Neural crest cell (in vitro differentiated cells): ENCODE measurements at regions not wholly inside any gene's neighbourhood (a gene's known extent, or its start where the extent isn't known, plus 50 kb on each side); places are given as distances from the start of the nearest gene placed in this dataset.
"Not testable (repeated sequence)": the region's sequence is repeated elsewhere in the genome, so short reads cannot be mapped to it uniquely, and the experiment has no call there.

ENCODE experiments used
- DNase-seq: peaks from one replicate; pipeline ENCODE4 v3.0.0; 2021; ENCODE audit warnings: low read depth, mixed read lengths, low spot score
- H3K27ac Mint-ChIP-seq: one replicate; pipeline ENCODE4 v1.8.0; 2021; ENCODE audit warnings: mild to moderate bottlenecking, mixed read lengths; ENCODE audit not compliant: unreplicated experiment
- H3K27me3 Mint-ChIP-seq: 2 replicates; pipeline ENCODE4 v1.8.0; 2021; ENCODE audit warnings: low read depth, mild to moderate bottlenecking, mixed read lengths
- H3K36me3 Mint-ChIP-seq: 2 replicates; pipeline ENCODE4 v1.8.0; 2021; ENCODE audit warnings: low read depth, mild to moderate bottlenecking, mixed read lengths
- H3K4me1 Mint-ChIP-seq: 2 replicates; pipeline ENCODE4 v1.8.0; 2021; ENCODE audit warnings: mixed read lengths
- H3K4me3 Mint-ChIP-seq: one replicate; pipeline ENCODE4 v1.8.0; 2021; ENCODE audit warnings: mild to moderate bottlenecking, mixed read lengths
- H3K9me3 Mint-ChIP-seq: 2 replicates; pipeline ENCODE4 v1.8.0; 2021; ENCODE audit warnings: mixed read lengths
- CTCF ChIP-seq: fragments of 200-600 bp; sonication (generic); conservative IDR thresholded peaks from 2 replicates; pipeline ENCODE4 v1.5.0; 2021; ENCODE audit warnings: antibody characterized with exemption, mild to moderate bottlenecking

GRCh38 chr4:32917586-32917985 lies 2197.4 kb downstream of the PCDH7 start:
- peaks cover 3% of the 10 kb centered on the region for H3K9me3 Mint-ChIP-seq
- no peak for TF ChIP-seq CTCF
- no peaks in the 10 kb centered on the region for H3K27me3 Mint-ChIP-seq
- no peak overlapping the region for H3K4me3 Mint-ChIP-seq
- no peak overlapping the region for H3K27ac Mint-ChIP-seq
- DNase-seq: no peak
- H3K4me1 Mint-ChIP-seq: no peaks in the 10 kb centered on the region
- H3K36me3 Mint-ChIP-seq: peaks cover 3% of the 10 kb centered on the region

- TF ChIP-seq CTCF: no peak
These were observed 2209.9 kb downstream of the PCDH7 start for GRCh38 chr4:32929796-32930699.

GRCh38 chr4:32930700-32931099 lies 2210.5 kb downstream of the PCDH7 start:
- H3K4me3 Mint-ChIP-seq: no peak overlapping the region
- TF ChIP-seq CTCF: no peak
- H3K36me3 Mint-ChIP-seq: no peaks in the 10 kb centered on the region
- H3K4me1 Mint-ChIP-seq: no peaks in the 10 kb centered on the region
- H3K27me3 Mint-ChIP-seq: no peaks in the 10 kb centered on the region
- DNase-seq: no peak
- no peak overlapping the region for H3K27ac Mint-ChIP-seq
- peaks cover 4% of the 10 kb centered on the region for H3K9me3 Mint-ChIP-seq

More at GRCh38 chr4:32929796-32930699, 2209.9 kb downstream of the PCDH7 start:
- H3K27me3 Mint-ChIP-seq: no peaks in the 10 kb centered on the region
- no peak overlapping the region for H3K4me3 Mint-ChIP-seq
- no peaks in the 10 kb centered on the region for H3K4me1 Mint-ChIP-seq
- peaks cover 5% of the 10 kb centered on the region for H3K9me3 Mint-ChIP-seq
- no peak overlapping the region for H3K27ac Mint-ChIP-seq
- H3K36me3 Mint-ChIP-seq: no peaks in the 10 kb centered on the region
- DNase-seq: no peak

GRCh38 chr4:32931475-32931874 lies 2211.3 kb downstream of the PCDH7 start:
- H3K4me1 Mint-ChIP-seq: no peaks in the 10 kb centered on the region

GRCh38 chr4:32932156-32932555 lies 2212.0 kb downstream of the PCDH7 start:
- Mint-ChIP-seq H3K4me1 (no peaks in the 10 kb centered on the region), H3K27me3 (no peaks in the 10 kb centered on the region), H3K9me3 (no peaks in the 10 kb centered on the region), H3K27ac (no peak overlapping the region), H3K36me3 (no peaks in the 10 kb centered on the region), H3K4me3 (no peak overlapping the region)
- TF ChIP-seq CTCF: no peak
- no peak for DNase-seq

More at GRCh38 chr4:32931475-32931874, 2211.3 kb downstream of the PCDH7 start:
- Mint-ChIP-seq H3K4me3 (no peak overlapping the region), H3K9me3 (no peaks in the 10 kb centered on the region), H3K36me3 (no peaks in the 10 kb centered on the region), H3K27ac (no peak overlapping the region), H3K27me3 (no peaks in the 10 kb centered on the region)
- no peak for DNase-seq
- no peak for TF ChIP-seq CTCF

- H3K27me3 Mint-ChIP-seq, H3K27ac Mint-ChIP-seq, H3K4me1 Mint-ChIP-seq, H3K36me3 Mint-ChIP-seq, H3K4me3 Mint-ChIP-seq, H3K9me3 Mint-ChIP-seq, DNase-seq: not testable (repeated sequence)
These were observed 2219.1 kb downstream of the PCDH7 start for GRCh38 chr4:32939222-32939621.
